NCI-H1092 treated with DMSO at 0.1 percent for 48 hours (cell line): ENCODE measurements at regions not wholly inside any gene's neighbourhood (a gene's known extent, or its start where the extent isn't known, plus 50 kb on each side); places are given as distances from the start of the nearest gene placed in this dataset.
"Not testable (repeated sequence)": the region's sequence is repeated elsewhere in the genome, so short reads cannot be mapped to it uniquely, and the experiment has no call there.

Source experiments
- DNase-seq: peaks from one replicate; lab custom pipeline; 2025; lab: John Stamatoyannopoulos, UW

DNA sequence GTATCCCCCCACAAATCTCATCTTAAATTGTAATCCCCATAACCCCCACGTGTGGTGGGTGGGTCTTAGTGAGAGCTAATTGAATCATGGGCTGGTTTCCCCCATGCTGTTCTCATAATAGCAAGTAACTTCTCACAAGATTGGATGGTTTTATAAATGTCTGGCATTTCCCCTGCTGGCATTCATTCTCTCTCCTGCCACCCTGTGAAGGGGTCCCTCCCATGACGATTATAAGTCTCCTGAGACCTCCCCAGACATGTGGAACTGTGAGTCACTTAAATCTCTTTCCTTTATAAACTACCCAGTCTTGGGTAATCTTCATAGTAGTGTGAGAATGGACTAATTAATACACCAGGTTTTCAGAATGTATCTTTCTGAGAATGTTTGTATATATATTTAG, 1159.4 kb downstream of the FAM181B start:
- no peak for DNase-seq

DNA sequence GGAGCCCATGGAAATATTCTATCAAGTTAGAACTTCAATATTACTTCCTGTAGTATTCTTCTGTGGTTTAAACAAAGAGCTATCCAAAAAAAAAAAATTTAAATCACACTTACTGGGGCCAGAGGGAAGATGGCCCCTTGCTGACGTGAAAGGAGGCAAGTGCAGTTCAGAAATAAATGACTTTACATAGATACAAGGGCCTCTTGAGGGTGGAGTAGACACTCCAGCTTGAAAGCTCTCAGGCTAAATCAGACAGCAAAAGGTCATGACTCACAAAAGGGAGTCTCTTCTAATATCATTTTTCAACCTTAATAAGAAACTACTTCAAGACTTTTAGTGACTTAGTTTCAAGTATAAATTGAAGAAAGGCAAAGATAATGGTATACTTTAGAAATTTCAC, 1160.3 kb downstream of the FAM181B start:
- DNase-seq: no peak

- no peak for DNase-seq
Measured at GRCh38 chr11:81570669-81571068, 1163.0 kb downstream of the FAM181B start.

- DNase-seq: no peak
Measured at GRCh38 chr11:81569999-81570398, 1163.7 kb downstream of the FAM181B start.

GRCh38 chr11:81568918-81569317, 1164.7 kb downstream of the FAM181B start:
- no peak for DNase-seq

DNA sequence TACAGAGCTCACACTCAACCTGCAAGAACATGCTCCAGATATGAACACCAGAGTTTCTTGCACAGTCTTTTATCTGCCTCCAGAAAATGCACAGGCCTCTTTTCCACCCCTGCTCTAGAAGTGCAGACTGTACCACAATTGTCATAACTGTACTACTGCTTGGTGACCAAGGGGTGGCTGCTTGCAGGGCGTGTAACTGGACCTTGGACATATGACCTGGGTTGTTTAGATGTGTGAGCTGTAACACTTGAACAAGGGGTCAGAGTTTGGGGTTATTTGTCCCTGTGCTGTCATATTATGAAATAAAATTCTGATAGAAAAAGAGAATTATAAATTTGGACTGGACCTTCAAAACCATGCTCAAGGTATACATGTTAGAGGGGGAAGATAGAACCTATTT, 1185.5 kb downstream of the FAM181B start:
- DNase-seq: no peak

DNA sequence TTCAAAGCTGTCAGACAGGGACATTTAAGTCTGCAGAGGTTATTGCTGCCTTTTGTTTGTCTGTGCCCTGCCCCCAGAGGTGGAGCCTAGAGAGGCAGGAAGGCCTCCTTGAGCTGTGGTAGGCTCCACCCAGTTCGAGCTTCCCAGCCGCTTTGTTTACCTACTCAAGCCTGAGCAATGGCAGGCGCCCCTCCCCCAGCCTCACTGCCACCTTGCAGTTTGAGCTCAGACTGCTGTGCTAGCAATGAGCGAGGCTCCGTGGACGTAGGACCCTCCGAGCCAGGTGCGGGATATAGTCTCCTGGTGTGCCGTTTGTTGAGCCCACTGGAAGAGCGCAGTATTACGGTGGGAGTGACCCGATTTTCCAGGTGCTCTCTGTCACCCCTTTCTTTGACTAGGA, 1193.9 kb downstream of the FAM181B start:
- not testable (repeated sequence) for DNase-seq

DNA sequence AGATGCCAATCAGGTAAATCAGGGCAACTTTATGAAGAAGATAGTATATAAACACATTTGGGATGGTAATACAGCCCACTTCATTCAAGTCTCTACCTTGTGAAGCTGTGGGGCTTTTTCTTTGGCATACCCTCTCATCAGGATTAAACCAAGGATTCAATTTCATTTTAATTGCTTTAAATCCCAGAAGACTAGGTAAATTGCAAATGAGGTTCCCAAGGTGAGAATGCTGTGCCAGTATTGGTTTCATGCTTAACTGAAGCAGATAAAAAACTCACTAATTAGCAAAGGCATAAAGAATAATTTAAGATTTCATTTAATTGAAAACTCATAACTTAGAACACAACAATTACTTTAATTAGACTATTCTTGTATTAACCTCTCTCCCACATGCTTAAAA, 1218.1 kb downstream of the FAM181B start:
- DNase-seq: no peak

- DNase-seq: peak; percentile 31
Measured at GRCh38 chr11:81497202-81497804, 1236.4 kb downstream of the FAM181B start.

DNA sequence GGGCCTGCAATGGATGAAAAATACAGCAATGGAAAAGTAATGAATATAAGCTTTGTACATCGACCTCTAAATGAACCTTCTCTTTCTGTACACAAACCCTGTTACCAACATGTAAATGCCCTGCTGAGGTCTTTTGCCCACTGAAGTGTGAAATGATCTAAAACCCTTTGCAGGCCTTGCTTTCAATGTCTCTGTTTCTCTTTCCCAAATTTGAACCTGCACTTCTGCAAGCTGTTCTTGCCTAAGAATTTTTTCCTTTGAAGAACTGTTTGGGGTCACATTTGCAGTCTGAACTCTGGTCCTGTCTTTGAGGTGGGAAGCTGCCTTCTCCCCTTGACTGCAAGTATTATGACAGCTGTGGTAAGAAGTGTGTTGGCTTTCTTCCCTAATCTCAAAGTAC, 1237.1 kb downstream of the FAM181B start:
- no peak for DNase-seq

DNA sequence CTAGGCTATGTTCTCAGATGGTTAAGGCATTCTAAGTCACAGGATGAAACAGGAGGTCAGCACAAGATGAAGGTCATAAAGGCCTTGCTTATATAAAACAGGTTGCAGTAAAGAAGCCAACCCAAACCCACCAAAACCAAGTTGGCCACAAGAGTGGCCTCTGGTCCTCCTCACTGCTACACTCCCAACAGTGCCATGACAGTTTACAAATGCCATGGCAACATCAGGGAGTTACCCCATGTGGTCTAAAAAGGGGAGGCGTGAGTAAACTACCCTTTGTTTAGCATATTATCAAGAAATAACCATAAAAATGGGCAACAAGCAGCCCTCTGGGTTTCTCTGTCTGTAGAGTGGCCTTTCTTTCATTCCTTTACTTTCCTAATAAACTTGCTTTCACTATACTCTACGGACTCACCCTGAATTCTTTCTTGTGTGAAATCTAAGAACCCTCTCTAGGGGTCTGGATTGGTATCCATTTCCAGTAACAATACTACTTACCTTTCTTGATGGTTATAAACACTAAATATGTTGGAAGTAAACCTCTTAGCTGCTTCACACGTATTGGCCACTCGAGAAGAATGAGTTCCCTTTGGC, 1237.9 kb downstream of the FAM181B start:
- no peak for DNase-seq

- no peak for DNase-seq
Measured at GRCh38 chr11:81494431-81494830, 1239.2 kb downstream of the FAM181B start.

DNA sequence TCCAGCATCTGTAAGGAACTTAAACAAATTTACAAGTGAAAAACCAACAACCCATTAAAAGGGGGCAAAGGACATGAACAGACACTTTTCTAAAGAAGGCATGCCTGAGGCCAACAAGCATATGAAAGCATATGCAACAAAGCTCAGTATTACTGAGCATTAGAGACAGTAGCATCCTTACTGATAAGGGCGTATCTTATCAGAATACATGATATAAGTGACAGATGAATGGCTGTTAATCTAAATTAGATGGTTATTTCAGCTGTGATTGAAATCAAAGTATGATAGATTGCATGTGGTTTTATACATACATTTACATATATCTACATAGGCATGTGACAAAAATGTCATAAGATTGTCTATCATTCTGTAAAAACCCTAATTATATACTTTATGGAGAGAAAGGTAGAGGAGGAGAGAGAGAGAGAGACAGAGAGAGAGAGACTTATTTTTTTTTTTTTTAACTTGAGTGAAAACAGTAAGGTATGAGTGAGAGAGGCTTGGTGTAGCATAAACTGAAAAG, 1240.7 kb downstream of the FAM181B start:
- DNase-seq: no peak

DNA sequence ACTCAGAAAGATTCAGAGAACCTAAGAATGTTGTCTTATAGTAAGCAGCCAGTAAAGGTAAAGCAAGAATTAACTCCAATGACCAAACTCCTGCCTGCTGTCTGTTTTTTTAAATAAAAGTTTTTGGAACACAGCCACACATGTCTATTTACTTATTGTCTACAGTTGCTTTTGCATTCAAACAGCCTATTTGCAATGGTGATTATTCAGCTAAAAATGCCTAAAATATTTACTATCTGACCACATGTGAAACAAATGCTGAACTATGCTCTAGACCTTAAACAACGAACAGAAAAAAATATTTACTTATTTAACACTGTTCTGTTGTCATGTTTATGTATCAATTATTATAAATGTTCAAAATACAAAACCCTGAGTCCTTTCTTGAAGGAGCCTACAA, 1246.6 kb downstream of the FAM181B start:
- DNase-seq: no peak

GRCh38 chr11:81484196-81484595, 1249.5 kb downstream of the FAM181B start:
- no peak for DNase-seq

DNA sequence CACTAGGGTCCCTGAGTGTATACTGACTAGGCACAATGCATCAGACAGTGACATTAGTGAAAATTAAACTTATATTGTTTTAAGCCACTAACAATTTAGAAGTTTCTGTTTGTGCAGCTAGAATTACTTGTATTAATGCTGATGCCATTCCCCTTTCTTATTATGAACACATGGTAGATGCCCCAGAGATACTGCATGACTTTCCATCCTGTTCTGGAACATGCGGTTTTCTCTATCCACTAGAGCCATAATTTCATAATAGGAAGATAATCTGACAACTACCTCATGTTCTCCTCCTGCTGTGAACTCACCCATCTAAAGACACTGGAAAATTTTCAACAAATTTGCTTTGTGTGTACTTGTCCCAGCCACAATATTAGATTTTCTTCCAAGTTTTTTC, 1256.4 kb downstream of the FAM181B start:
- no peak for DNase-seq

- no peak for DNase-seq
Measured at GRCh38 chr11:81476345-81476744, 1257.3 kb downstream of the FAM181B start.

- no peak for DNase-seq
Measured at GRCh38 chr11:81472646-81473045, 1261.0 kb downstream of the FAM181B start.

DNA sequence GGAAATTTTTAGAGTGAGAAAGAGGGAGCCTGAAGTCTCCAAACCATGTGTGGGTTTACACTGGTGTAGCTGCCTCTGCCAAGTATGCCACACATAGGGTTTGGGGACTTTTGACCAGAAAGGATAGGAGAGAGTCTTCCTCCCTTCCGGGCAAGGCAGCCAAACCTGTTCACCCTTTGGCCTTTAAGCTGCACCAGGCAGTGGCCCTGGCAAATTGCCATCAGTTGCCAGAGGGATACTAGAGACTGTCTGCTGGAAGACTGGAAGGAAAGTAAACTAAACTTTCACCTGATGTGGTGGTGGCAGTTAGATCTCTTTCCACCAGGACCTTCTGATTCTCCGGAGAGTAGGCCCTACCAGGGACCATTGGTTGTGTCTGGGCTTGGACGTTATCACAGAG, 1263.2 kb downstream of the FAM181B start:
- no peak for DNase-seq

GRCh38 chr11:81459766-81460306, 1273.8 kb downstream of the FAM181B start:
- no peak for DNase-seq

GRCh38 chr11:81449588-81450156, 1284.0 kb downstream of the FAM181B start:
- DNase-seq: no peak

DNA sequence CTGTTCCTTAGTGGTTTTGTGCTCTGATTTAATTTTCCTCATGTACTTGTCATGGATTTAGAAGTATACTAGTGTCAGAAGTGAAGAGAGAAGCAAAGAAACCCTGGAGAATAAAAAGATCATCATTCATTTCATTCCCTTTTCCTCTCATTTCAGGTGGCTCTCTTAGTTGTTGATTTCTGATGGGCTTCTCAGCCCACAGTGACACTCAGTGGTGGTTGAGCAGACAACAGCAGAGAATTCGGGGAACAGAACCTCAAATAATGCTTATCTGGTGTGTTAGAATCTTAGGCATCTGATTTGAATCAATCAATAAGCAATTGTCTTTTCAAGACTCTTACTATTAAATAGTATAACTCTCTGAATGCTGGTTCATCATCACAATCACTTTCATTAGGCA, 1289.4 kb downstream of the FAM181B start:
- DNase-seq: no peak

DNA sequence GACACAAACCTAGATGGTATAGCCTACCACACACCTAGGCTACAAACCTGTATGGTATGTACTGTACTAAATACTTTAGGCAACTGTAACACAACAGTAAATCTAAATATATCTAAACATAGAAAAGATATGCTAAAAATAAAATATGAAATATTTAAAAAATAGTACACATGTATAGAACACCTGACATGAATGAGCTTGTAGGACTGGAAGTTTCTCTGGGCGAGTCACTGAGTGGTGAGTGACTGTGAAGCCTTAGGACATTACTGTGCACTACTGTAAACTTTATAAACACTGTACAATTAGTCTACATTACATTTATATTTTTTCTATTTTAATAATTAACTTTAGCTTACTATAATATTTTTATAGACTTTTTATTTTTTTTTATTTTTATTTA, 1301.3 kb downstream of the FAM181B start:
- no peak for DNase-seq
